BLaER1 (cell line): ENCODE measurements at regions not wholly inside any gene's neighbourhood (a gene's known extent, or its start where the extent isn't known, plus 50 kb on each side); places are given as distances from the start of the nearest gene placed in this dataset.
"Not testable (repeated sequence)": the region's sequence is repeated elsewhere in the genome, so short reads cannot be mapped to it uniquely, and the experiment has no call there.

Experiments
- H3K27ac ChIP-seq: shearing (Covaris generic); formaldehyde crosslinking; 2 replicates; pipeline ENCODE4 v1.8.1; 2022
- H3K27me3 ChIP-seq: shearing (Covaris generic); formaldehyde crosslinking; 2 replicates; pipeline ENCODE4 v1.8.1; 2022
- H3K36me3 ChIP-seq: shearing (Covaris generic); formaldehyde crosslinking; 2 replicates; pipeline ENCODE4 v1.8.1; 2022
- H3K4me1 ChIP-seq: shearing (Covaris generic); formaldehyde crosslinking; 2 replicates; pipeline ENCODE4 v1.8.1; 2022
- H3K4me2 ChIP-seq: shearing (Covaris generic); formaldehyde crosslinking; 2 replicates; pipeline ENCODE4 v1.8.1; 2022
- H3K4me3 ChIP-seq: shearing (Covaris generic); formaldehyde crosslinking; 2 replicates; pipeline ENCODE4 v1.8.1; 2022
- H3K9ac ChIP-seq: shearing (Covaris generic); formaldehyde crosslinking; 2 replicates; pipeline ENCODE4 v1.8.1; 2022
- H3K9me3 ChIP-seq: shearing (Covaris generic); formaldehyde crosslinking; 2 replicates; pipeline ENCODE4 v1.8.1; 2022
- H4K20me1 ChIP-seq: shearing (Covaris generic); formaldehyde crosslinking; 2 replicates; pipeline ENCODE4 v1.8.1; 2022
- Cebpa-rat ChIP-seq: shearing (Covaris generic); IDR thresholded peaks from 2 replicates; pipeline ENCODE4 v1.8.1; 2022

GRCh38 chr4:183374950-183375555, 52.8 kb upstream of the CLDN24 start:
- no peak for TF ChIP-seq Cebpa-rat
- H3K9me3 ChIP-seq: peaks cover 43% of the 10 kb centered on the region

GRCh38 chr4:183376381-183376780, 54.2 kb upstream of the CLDN24 start:
- H3K9ac ChIP-seq: no peak overlapping the region
- H3K9me3 ChIP-seq: peaks cover 52% of the 10 kb centered on the region
- H3K27ac ChIP-seq: no peak overlapping the region
- H3K36me3 ChIP-seq: no peaks in the 10 kb centered on the region
- H3K4me1 ChIP-seq: no peaks in the 10 kb centered on the region
- TF ChIP-seq Cebpa-rat: no peak
- H4K20me1 ChIP-seq: no peaks in the 10 kb centered on the region
- no peak overlapping the region for H3K4me2 ChIP-seq
- no peaks in the 10 kb centered on the region for H3K27me3 ChIP-seq
- H3K4me3 ChIP-seq: no peak overlapping the region

More at GRCh38 chr4:183374950-183375555, 52.8 kb upstream of the CLDN24 start:
- Histone ChIP-seq H3K4me1 (no peaks in the 10 kb centered on the region), H3K4me3 (no peak overlapping the region), H4K20me1 (no peaks in the 10 kb centered on the region), H3K27me3 (no peaks in the 10 kb centered on the region), H3K36me3 (no peaks in the 10 kb centered on the region), H3K4me2 (no peak overlapping the region), H3K27ac (no peak overlapping the region), H3K9ac (no peak overlapping the region)

GRCh38 chr4:183377491-183377890, 55.3 kb upstream of the CLDN24 start:
- no peak overlapping the region for H3K4me2 ChIP-seq
- H4K20me1 ChIP-seq: no peaks in the 10 kb centered on the region
- TF ChIP-seq Cebpa-rat: no peak

GRCh38 chr4:183378347-183378746, 56.1 kb upstream of the CLDN24 start:
- H3K36me3 ChIP-seq, H4K20me1 ChIP-seq, H3K4me2 ChIP-seq, H3K4me1 ChIP-seq, H3K9ac ChIP-seq, H3K27ac ChIP-seq, H3K27me3 ChIP-seq: not testable (repeated sequence)
- H3K9me3 ChIP-seq: peaks cover 50% of the 10 kb centered on the region
- peak overlapping the region; percentile 14; the same call in 1 of the 2 replicates for H3K4me3 ChIP-seq

More at GRCh38 chr4:183377491-183377890, 55.3 kb upstream of the CLDN24 start:
- Histone ChIP-seq H3K36me3 (no peaks in the 10 kb centered on the region), H3K27ac (no peak overlapping the region), H3K9me3 (peaks cover 53% of the 10 kb centered on the region), H3K9ac (no peak overlapping the region), H3K27me3 (no peaks in the 10 kb centered on the region), H3K4me1 (no peaks in the 10 kb centered on the region), H3K4me3 (no peak overlapping the region)

GRCh38 chr4:183380901-183381300, 58.7 kb upstream of the CLDN24 start:
- no peak overlapping the region for H3K4me2 ChIP-seq
- no peak for TF ChIP-seq Cebpa-rat

GRCh38 chr4:183383606-183384005, 60.8 kb upstream of the CDKN2AIP start:
- no peak for TF ChIP-seq Cebpa-rat
- H3K9me3 ChIP-seq: peaks cover 65% of the 10 kb centered on the region
- H3K27ac ChIP-seq: no peak overlapping the region
- H3K4me2 ChIP-seq: no peak overlapping the region
- H3K4me1 ChIP-seq: no peaks in the 10 kb centered on the region
- peaks cover 9% of the 10 kb centered on the region for H3K36me3 ChIP-seq
- H3K4me3 ChIP-seq: no peak overlapping the region
- no peak overlapping the region for H3K9ac ChIP-seq
- H3K27me3 ChIP-seq: no peaks in the 10 kb centered on the region
- no peaks in the 10 kb centered on the region for H4K20me1 ChIP-seq

More at GRCh38 chr4:183380901-183381300, 58.7 kb upstream of the CLDN24 start:
- H3K27me3 ChIP-seq: no peaks in the 10 kb centered on the region
- no peaks in the 10 kb centered on the region for H3K4me1 ChIP-seq
- no peak overlapping the region for H3K9ac ChIP-seq
- H4K20me1 ChIP-seq: no peaks in the 10 kb centered on the region
- no peak overlapping the region for H3K27ac ChIP-seq
- H3K9me3 ChIP-seq: peaks cover 75% of the 10 kb centered on the region
- peaks cover 9% of the 10 kb centered on the region for H3K36me3 ChIP-seq
- no peak overlapping the region for H3K4me3 ChIP-seq

GRCh38 chr4:183384516-183384915, 59.9 kb upstream of the CDKN2AIP start:
- H3K27ac ChIP-seq: no peak overlapping the region
- no peaks in the 10 kb centered on the region for H3K4me1 ChIP-seq
- H3K4me3 ChIP-seq: no peak overlapping the region
- no peak overlapping the region for H3K4me2 ChIP-seq
- no peak overlapping the region for H3K9ac ChIP-seq
- peaks cover 9% of the 10 kb centered on the region for H3K36me3 ChIP-seq
- H3K27me3 ChIP-seq: no peaks in the 10 kb centered on the region
- H3K9me3 ChIP-seq: peaks cover 56% of the 10 kb centered on the region
- H4K20me1 ChIP-seq: no peaks in the 10 kb centered on the region
- TF ChIP-seq Cebpa-rat: no peak

- Histone ChIP-seq H3K4me1 (no peaks in the 10 kb centered on the region), H3K27ac (no peak overlapping the region), H3K36me3 (peaks cover 9% of the 10 kb centered on the region), H3K4me3 (no peak overlapping the region), H3K27me3 (no peaks in the 10 kb centered on the region), H4K20me1 (no peaks in the 10 kb centered on the region), H3K9ac (no peak overlapping the region), H3K9me3 (peaks cover 53% of the 10 kb centered on the region), H3K4me2 (no peak overlapping the region)
- no peak for TF ChIP-seq Cebpa-rat
Measured at GRCh38 chr4:183384983-183385382, 59.5 kb upstream of the CDKN2AIP start.

GRCh38 chr4:183388021-183388420, 56.4 kb upstream of the CDKN2AIP start:
- TF ChIP-seq Cebpa-rat: no peak
- Histone ChIP-seq H4K20me1 (no peaks in the 10 kb centered on the region), H3K4me1 (peaks cover 6% of the 10 kb centered on the region; the same call in 1 of the 2 replicates), H3K4me3 (no peak overlapping the region), H3K9me3 (peaks cover 33% of the 10 kb centered on the region), H3K27me3 (no peaks in the 10 kb centered on the region), H3K9ac (no peak overlapping the region), H3K36me3 (peaks cover 9% of the 10 kb centered on the region), H3K27ac (no peak overlapping the region), H3K4me2 (no peak overlapping the region)

GRCh38 chr4:183388777-183389176, 55.7 kb upstream of the CDKN2AIP start:
- no peak for TF ChIP-seq Cebpa-rat
- H3K27me3 ChIP-seq: no peaks in the 10 kb centered on the region

GRCh38 chr4:183390374-183390773, 54.1 kb upstream of the CDKN2AIP start:
- Histone ChIP-seq H4K20me1 (no peaks in the 10 kb centered on the region), H3K36me3 (no peaks in the 10 kb centered on the region), H3K4me2 (no peak overlapping the region), H3K9me3 (peaks cover 9% of the 10 kb centered on the region), H3K9ac (no peak overlapping the region), H3K4me1 (peaks cover 6% of the 10 kb centered on the region; the same call in 1 of the 2 replicates), H3K4me3 (no peak overlapping the region), H3K27me3 (no peaks in the 10 kb centered on the region), H3K27ac (no peak overlapping the region)
- no peak for TF ChIP-seq Cebpa-rat

More at GRCh38 chr4:183388777-183389176, 55.7 kb upstream of the CDKN2AIP start:
- Histone ChIP-seq H3K36me3 (peaks cover 9% of the 10 kb centered on the region), H3K4me2 (no peak overlapping the region), H3K4me3 (no peak overlapping the region), H3K4me1 (peaks cover 6% of the 10 kb centered on the region; the same call in 1 of the 2 replicates), H3K27ac (no peak overlapping the region), H3K9me3 (peaks cover 25% of the 10 kb centered on the region), H4K20me1 (no peaks in the 10 kb centered on the region), H3K9ac (no peak overlapping the region)
